ENCODE measurements at regions not wholly inside any gene's neighbourhood (a gene's known extent, or its start where the extent isn't known, plus 50 kb on each side); places are given as distances from the start of the nearest gene placed in this dataset.

DNA sequence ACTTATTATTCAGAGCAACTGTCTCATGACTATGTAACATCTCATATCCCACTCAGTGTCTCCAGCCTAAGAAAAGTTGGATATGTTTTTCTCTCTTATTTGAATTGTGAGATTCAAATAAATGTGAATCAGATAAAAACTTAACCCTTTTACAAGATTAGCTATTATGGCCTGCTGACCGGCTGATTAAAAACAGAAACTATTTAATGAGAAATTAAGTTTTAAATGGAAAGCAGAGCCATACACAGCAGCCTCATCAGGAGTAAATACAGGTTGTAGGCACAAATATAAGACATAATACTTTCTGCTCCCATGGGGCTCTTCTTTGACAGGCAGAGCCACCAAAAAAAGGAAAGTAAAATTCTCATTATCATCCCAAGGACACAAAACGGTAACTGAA lies 307.0 kb upstream of the PRMT6 start:
- DNase-seq (ENCODE audit: low read depth, low spot score) = no peak

DNA sequence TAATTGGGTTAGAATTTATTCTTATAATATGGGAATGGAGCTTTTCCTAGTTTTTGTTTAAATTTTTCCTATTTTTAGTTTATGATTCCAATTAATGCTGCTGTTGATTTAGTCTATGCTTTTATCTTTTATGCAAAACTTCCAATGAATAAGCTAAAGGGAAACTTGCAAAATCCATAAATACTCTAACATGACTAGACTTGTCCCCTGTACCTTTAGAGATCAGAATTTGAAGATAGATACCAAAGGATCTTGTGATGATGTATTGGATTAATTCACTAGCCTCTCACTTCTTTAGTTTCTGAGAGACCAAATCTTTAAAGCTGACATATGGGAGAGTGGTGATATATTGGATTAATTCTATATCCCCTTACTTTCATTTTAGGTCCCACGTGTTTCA lies 306.6 kb upstream of the PRMT6 start:
- no peak for DNase-seq (ENCODE audit: low read depth, low spot score)

DNA sequence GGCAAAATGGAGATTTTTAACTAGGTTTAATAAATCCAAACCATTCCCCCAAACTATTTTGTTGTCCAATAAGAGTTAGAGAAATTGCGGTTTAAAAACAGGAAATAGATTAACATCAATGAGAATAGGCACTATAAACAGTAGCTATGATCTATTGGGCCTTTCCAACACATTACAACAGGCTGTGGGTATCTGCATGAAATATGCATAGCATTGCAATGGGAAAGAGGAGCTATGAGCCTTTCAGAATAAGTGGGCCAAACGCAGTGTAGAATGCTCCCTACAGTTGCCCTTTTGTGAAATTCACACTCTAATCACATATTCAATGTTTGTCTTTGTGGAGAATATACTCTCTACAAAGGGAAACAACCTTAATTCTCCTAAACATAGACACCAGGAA lies 305.5 kb upstream of the PRMT6 start:
- no peak for DNase-seq (ENCODE audit: low read depth, low spot score)

DNA sequence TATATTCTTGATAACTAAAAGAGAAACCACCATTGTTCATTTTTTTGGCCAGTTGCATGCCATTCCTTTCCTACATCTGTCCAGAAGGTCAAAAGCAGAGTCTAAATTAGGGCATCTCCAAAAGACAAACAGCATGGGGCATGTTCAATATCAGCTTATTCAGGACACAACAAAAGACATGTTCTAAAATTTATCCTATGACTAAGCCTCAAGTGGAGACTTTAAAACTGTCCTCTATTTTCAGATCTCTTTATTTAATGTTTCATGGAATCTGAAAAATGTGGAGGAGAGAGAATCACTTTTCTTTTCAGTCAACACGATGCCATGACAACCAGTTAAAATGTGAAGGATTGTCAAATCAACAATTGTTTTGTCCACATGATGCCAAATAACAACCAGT lies 303.4 kb upstream of the PRMT6 start:
- no peak for DNase-seq (ENCODE audit: low read depth, low spot score)

DNA sequence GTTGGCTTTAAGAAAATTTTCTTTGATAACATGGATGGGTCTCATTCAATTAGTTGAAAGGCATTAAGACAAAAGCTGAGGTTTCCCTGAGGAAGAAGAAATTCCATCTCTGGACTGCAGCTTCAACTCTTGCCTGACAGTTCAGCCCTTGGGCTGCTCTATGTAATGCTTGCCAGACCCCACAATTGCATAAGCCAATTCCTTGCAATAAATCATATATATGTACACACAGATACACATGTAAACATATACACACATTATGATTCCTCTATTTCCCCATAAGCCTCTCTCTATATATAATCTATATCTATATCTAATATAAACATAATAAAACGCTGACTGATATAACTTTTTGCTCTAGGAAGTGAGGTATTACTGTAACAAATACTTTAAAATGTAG lies 301.5 kb upstream of the PRMT6 start:
- DNase-seq (ENCODE audit: low read depth, low spot score) = no peak

DNA sequence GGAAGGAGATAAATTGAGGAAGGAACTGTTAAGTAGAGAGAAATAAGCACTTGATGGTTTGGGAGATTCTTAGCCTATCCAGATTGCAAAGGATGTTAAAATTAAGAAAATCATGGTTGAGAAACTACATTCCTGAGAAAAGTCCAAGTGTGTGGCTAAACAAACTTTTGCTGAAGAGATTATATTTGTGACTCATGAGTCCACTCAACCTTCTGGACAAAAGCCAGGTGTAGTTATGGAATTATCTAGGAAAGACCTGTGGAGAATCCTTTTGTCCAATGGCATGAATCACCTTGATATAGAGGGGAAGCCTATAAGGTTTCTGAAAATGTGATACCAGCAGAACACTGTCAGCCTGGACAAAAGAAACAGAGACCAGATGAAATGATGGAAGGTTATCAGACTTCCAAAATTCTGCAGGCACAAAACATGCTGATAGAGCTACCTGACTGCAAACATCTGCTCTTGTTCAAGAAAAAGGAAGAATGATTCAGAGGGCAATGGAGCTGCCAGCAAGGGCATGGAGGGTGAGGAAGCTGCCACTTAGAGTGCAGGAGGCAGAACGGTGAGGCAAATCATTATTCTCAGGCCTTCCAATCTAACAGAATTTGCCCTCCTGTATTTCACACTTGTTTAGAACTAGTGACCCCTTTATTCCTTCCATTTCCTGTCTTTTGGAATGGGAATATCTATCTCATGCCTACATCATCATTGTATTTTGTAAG lies 300.6 kb upstream of the PRMT6 start:
- no peak for DNase-seq (ENCODE audit: low read depth, low spot score)

DNA sequence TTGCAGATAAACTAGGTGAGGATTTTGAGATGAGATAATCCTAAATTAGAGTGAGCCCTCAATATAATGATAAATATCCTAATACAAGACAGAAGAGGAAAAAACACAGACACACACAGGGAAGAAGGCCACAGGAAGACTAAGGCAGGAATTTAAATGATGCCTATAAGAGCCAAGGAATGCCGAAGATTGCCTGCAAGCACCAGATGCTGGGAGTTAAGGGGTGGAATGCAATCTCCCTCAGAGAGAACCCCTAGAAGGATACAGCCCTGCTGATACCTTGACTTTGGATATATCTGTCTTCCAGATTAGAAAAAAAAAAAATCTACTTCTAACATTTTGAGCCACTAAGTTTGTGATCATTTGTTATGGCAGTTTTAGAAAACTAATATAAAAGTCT lies 299.7 kb upstream of the PRMT6 start:
- DNase-seq (ENCODE audit: low read depth, low spot score) = no peak

DNA sequence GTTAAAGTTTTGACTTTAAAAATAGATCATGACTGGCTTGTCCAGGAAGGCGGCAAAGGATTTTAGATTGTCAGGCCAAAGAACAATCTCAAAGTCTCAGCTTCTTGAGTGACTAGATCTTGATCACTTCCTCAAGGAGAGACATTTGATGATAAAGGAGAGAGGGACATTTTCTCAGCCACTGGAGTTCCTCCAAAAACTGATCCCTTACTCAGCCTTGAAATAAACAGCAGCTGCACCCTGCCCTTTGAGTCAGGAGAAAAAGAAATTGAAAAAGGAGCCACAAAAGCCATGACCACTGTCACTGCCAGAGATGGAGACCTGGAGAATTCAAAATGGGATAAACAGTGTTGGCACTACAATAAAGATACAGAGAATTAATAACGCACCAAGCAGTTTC lies 288.4 kb upstream of the PRMT6 start:
- DNase-seq (ENCODE audit: low read depth, low spot score) = no peak

DNA sequence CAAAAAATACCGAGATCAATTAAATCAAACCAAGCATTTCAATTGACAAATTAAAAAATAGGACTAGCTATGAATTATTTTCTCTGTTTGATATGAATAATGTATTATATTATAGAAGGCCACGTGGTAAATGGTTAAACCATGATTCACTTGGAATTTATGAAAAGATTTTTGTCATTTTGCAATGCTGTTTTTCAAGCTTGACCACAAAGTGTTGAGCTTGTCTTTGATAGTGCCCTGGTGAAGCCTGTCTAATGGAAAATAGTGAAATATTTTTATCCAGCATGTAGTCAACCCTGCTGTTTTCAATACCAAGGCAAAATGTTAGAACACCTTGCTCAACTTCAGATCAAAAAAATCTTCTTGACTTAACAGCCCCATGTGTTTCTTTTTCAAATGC lies 288.0 kb upstream of the PRMT6 start:
- no peak for DNase-seq (ENCODE audit: low read depth, low spot score)

DNA sequence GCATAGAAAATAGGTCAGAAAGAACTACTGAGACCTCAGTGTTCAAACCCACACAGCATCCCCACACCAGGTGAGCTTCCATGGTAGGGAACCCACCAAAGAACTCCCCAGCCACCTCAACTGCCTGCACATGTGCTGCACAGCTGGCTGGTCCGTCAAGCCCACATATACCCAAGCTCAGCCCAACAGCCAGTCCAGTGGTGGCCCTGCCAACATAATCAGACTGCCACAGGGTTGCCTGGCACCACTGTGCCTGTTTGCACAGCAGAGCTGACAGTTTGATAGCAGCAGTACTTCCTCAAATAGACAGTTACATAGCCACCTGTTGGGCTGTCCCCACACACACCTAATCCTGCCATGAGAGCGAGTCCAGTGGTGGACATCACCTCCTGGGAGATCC lies 283.3 kb upstream of the PRMT6 start:
- DNase-seq (ENCODE audit: low read depth, low spot score) = no peak

DNA sequence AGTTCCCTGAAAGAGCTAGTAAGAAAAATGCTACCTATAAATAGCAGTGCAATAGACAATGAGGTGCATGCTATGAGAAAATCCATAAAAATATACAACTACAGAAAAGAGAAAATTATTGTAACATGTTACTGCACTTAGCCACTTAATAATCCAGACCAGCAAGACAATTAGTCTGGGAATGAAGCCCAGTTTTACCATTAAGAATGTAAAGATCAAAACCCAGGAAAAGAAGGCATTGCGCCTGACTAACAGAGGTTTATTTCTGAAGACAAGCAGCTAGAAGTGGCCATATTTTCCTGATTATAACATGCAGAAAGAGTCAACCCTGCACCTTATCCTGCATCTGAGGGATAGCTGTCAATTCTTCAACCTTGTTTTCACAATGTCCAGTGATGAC lies 276.4 kb upstream of the PRMT6 start:
- no peak for DNase-seq (ENCODE audit: low read depth, low spot score)

DNA sequence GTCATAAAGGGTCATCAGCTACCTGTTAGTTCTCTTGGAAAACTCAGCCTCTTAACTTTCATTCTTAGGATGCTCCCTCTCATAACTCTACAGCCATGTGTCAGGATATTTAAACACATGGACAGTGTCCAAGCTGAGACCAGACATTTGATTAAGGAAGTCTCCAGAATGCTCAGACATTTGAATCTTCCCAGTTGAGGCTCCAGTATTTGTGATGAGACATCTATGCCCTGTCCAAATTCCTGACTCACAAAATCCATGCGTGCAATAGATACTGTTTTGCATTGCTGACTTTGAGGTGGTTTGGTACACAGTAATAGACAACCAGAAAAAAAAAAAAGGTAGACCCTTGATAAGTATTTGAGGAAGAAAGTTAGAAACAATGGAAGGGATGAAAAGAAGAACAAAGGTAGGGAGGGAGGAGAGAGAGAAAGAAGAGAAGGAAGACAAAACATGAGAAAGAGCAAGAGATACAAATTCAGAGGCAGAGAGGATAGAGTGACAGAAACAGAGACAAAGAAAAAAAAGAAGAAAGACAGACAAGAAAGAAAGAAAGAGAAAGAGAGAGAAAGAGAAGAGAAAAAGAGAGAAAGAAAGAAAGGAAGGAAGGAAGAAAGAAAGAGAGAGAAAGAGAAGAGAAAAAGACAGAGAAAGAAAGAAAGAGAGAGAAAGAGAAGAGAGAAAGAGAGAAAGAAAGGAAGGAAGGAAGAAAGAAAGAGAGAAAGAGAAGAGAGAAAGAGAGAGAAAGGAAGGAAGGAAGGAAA lies 275.5 kb upstream of the PRMT6 start:
- DNase-seq (ENCODE audit: low read depth, low spot score) = no peak

DNA sequence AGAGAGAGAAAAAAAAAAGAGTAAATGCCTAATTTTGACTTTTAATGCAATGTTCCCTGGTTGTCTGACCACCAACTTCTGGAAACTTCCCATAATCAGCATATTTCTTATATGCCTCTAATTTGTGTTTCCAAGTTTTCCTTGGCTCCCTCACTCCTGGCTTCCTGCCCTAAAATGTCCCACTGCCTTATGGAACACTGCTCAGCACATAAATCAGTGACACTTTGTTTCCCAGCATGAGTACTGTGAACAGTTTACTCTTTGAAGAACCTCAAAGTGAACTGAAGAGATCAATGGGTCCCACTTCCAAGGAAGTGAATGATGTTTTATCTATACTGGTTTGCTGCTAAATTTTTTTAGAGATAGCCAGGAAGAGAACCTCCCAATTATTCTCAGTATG lies 271.3 kb upstream of the PRMT6 start:
- DNase-seq (ENCODE audit: low read depth, low spot score) = no peak

DNA sequence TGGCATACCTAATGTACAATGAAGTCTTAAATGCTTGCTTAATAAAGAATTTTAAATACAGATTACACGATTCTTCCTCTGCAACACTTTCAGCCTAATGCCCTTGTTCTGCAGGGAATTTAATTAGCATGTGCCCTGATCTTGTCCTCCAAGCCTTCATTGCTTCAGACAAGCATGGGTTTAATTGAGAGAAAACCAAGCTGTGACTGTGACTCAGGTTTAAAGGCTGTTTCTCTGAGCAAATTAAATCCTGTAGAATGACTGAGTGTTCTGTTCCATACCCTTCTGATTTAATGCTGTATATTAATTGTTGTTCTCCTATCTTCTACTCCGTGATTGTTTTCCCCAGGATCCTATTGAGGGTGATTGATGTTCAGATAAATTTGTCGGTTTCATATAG lies 269.0 kb upstream of the PRMT6 start:
- no peak for DNase-seq (ENCODE audit: low read depth, low spot score)

DNA sequence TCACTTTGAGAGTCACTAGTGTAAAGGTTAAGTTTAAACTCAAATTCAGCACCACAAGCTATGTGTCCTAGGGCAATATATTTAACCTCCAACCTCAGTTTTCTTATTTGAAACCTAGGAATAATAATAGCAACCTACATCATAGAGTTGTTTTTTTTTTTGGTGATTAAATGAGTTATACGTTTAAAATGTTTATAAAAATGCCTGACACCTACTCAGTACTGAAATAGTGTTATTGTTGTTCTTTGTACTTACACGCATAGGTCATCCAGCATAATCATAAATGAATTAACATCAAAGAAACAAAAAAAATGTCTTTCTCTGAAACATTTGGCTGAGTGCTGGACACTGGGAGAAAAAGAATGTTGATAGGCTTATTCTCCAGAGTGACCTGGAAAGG lies 266.8 kb upstream of the PRMT6 start:
- no peak for DNase-seq (ENCODE audit: low read depth, low spot score)

DNA sequence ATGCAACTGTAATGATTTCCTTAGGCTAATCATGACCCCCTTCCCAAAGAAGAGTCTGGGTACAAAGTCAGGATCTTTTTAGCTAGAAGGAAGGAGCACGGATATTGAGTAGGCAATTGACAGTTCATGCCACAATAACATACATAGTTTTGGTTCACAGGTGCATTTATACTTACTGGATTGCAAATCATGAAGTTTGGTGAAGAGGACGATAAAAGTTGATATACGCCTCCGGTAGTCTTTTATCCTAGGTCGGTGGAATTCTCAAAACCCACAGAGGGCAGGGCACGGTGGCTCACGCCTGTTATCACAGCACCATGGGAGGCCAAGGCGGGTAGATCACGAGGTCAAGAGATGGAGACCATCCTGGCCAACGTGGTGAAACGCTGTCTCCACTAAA lies 265.4 kb upstream of the PRMT6 start:
- no peak for DNase-seq (ENCODE audit: low read depth, low spot score)

DNA sequence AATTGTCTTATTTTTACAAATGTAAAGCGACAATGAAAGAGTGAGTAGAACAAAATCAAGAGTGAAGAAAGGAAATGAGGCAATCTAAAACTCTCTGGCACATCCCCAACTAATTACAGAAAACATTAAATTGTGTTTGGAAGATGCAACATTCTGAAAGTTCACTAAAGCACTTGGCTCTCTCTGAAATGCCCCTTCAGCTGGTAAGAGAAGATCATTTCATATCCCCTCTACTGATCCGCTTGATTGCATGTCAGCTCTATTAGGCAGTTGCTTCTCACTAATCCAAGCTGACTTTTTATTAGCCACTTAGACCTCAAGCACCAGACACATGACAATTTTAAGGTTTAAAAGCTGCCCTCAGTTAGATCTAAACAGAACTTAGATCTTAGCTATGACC lies 262.8 kb upstream of the PRMT6 start:
- no peak for DNase-seq (ENCODE audit: low read depth, low spot score)

DNA sequence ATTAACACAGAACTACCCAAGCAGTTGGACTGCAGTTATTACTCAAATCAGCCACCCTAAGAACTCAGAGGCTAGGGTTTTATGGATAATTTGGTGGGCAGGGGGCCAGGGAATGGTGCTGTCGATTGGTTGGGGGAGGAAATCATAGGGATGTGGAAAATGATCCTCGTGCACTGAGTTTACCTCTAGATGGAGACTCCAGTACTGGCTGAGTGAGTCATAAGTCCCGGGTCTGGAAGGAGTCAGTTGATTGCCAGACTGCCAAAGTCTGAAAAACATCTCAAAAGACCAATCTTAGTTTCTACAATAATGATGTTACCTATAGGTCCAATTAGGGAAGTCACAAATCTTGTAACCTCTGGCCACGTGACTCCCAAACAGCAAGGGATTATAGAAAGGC lies 257.5 kb upstream of the PRMT6 start:
- no peak for DNase-seq (ENCODE audit: low read depth, low spot score)

DNA sequence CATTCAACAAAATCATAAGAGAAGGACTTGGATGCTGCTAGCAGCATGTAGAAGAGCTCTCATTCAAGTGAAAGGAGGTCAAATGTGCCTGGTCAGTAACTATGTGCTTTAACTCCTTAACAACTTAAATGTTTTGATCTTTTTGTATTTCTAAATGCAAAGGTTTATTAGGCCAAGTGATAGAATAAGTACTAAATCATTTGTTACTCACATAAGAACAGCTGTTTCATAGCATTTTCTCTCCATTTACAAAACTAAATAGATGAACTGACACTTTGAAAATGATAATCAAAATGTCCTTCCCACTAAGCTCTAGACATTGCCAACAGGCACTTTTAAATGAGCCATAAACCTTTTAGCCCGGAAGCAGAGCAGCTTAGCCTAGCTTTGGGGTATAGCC lies 254.3 kb upstream of the PRMT6 start:
- DNase-seq (ENCODE audit: low read depth, low spot score) = no peak

DNA sequence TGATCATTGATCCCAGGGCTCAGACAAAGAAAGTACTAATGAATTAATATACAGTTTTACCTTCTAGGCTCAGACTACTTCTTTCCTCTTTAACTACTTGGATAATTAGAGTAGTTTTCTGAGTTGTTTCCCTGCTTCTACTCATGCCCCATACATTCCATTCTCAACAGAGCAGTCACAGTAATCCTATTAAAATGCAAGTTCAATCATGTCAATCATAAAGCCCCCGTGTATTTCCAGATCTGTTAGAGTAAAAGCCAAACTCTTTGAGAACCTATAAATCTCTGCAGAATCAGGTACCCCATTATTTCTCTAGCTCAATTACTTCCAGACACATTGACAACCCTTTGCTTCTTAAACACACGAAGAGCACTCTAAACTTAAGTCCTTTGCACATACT lies 242.1 kb upstream of the PRMT6 start:
- DNase-seq (ENCODE audit: low read depth, low spot score) = no peak

DNA sequence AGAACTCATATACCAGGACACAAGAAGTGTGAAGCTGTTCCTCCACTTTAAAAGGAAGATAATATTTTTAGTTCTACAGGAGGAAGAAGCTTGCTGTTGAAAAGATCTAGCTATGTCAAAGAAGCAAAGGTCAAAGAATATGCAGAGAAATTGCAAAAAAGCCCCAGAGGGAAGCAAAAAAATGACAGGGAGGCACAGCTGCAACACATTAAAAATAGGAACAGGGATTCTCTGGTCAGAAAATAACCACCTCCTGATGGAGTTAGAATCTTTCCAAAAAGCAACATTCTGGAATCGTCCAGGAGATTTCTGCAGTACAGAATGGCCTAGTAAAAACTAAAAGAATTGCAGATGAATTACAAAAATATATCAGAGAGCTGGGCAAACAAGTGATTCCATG lies 238.9 kb upstream of the PRMT6 start:
- no peak for DNase-seq (ENCODE audit: low read depth, low spot score)

DNA sequence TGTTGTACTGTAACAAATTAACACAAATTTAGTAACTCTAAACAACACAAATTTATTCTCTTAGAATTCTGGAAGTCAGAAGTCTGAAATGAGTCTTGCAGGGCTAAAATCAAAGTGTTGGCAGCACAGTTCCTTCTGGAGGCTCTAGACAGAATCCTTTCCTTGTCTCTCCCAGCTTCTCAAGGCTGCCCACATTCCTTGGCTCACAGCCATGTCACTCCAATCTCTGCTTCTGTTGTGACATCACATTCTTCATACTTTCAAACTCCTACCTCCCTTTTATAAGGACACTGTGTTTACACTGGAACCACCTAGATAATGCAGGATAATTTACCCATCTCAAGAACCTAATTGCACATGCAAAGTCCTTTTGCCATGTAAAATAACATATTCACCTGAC lies 225.0 kb upstream of the PRMT6 start:
- no peak for DNase-seq (ENCODE audit: low read depth, low spot score)

DNA sequence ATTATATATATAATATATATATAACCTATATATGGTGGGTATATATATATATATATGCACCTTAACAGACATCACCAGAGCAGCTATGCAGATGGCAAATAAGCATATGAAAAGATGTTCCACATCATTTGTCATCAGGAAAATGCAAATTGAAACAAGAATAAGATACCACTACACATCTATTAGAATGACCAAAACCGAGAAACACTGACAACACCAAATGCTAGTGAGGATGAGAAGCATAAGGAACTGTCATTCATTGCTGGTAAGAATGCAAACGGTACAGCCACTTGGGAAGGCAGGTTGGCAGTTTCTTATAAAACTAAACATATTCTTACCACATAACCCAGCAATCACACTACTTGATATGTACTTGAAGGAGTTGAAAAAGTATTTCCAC lies 219.8 kb upstream of the PRMT6 start:
- DNase-seq (ENCODE audit: low read depth, low spot score) = no peak

DNA sequence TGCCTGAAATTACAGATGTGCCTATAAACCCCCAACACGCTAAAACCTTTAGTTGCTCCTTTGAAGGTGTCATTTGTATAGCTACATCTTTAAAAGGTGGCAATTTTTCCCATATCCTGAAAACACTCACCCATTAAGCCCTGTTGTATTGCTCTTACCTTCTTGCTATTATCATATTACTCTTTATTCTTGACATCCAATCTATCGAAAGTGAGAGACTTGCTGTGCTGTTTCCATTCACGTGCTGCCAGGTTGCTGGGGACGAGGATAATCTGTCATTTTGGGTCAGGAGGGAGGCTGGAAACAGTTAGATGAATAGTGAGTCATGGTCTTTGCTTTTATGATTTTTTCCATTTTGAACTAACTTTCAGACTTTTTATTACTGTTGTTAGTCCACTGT lies 213.0 kb upstream of the PRMT6 start:
- no peak for DNase-seq (ENCODE audit: low read depth, low spot score)

Data from iPS DF 19.7 (cell line).